ENCODE measurements at regions not wholly inside any gene's neighbourhood (a gene's known extent, or its start where the extent isn't known, plus 50 kb on each side); places are given as distances from the start of the nearest gene placed in this dataset.

GRCh38 chr3:103818398-103818797 lies 1383.6 kb downstream of the ZPLD1 start:
- intact Hi-C loops (cut with micrococcal nuclease; ENCODE audit: unreplicated experiment) (no loop called here), in situ Hi-C loops (cut with MboI) (no loop called here)
- ATAC-seq (no peak), DNase-seq (ENCODE audit: low read depth, low spot score) (no peak), FAIRE-seq (no peak)
- no peaks in the 10 kb centered on the region for H3K27me3 ChIP-seq (replicated peaks in 1 of 2; ENCODE audit: control insufficient read depth in 2 of 2, insufficient read depth in 2 of 2, low read length in 1 of 2)
- no TSS peak for BruUV-seq (replicated peaks)
- ChIA-PET RAD21 (ENCODE audit: unreplicated experiment) (no interaction called here), SMC1A (ENCODE audit: uncharacterized antibody, unreplicated experiment) (interaction anchor here (1.5 kb wide), 1 partner anchor 11 kb away, joined by 3 read pairs; no protein-coding TSS in a partner anchor), CTCF (no interaction called here), POLR2A (no interaction called here)
- H2AFZ ChIP-seq (ENCODE audit: control insufficient read depth, low read depth, low read length), result no peak overlapping the region
- no peak overlapping the region for H3K4me2 ChIP-seq (ENCODE audit: control insufficient read depth, insufficient read depth)
- H3K4me1 ChIP-seq (ENCODE audit: control insufficient read depth, insufficient read depth, low read length), result no peaks in the 10 kb centered on the region
- H3K79me2 ChIP-seq (ENCODE audit: control insufficient read depth, insufficient read depth, low read length), result no peaks in the 10 kb centered on the region
- no peak overlapping the region for H3K9ac ChIP-seq (ENCODE audit: control insufficient read depth, insufficient read depth, low read length)
- no peak overlapping the region for H3K4me3 ChIP-seq
- WGBS (ENCODE audit: insufficient coverage, insufficient replicate concordance, low lambda C conversion rate, missing lambda C conversion rate), result 2% methylated on average over 3 of the region's 3 CpGs
- no peaks in the 10 kb centered on the region for H3K9me3 ChIP-seq (replicated peaks; ENCODE audit: control insufficient read depth, insufficient read depth, low read length)
- H4K20me1 ChIP-seq (ENCODE audit: control insufficient read depth, insufficient read depth), result no peaks in the 10 kb centered on the region
- H3K36me3 ChIP-seq (ENCODE audit: control insufficient read depth in 2 of 2, insufficient read depth in 2 of 2, low read length in 1 of 2), result no peaks in the 10 kb centered on the region
- TF ChIP-seq, protein P1, sequence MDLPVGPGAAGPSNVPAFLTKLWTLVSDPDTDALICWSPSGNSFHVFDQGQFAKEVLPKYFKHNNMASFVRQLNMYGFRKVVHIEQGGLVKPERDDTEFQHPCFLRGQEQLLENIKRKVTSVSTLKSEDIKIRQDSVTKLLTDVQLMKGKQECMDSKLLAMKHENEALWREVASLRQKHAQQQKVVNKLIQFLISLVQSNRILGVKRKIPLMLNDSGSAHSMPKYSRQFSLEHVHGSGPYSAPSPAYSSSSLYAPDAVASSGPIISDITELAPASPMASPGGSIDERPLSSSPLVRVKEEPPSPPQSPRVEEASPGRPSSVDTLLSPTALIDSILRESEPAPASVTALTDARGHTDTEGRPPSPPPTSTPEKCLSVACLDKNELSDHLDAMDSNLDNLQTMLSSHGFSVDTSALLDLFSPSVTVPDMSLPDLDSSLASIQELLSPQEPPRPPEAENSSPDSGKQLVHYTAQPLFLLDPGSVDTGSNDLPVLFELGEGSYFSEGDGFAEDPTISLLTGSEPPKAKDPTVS (IDR thresholded peaks at IDR 0.05; ENCODE audit: low read depth, low read length), result no peak
- TF ChIP-seq CHD1 (IDR thresholded peaks at IDR 0.05; ENCODE audit: low read depth, low read length) (no peak), ZNF687 (IDR thresholded peaks at IDR 0.05) (no peak), SMC3 (IDR thresholded peaks at IDR 0.05; ENCODE audit: borderline replicate concordance, low read length) (no peak), MEF2A (IDR thresholded peaks at IDR 0.05; ENCODE audit: insufficient read depth, low read depth, low read length) (no peak), EED (IDR thresholded peaks at IDR 0.05; ENCODE audit: low read depth) (no peak), MEF2B (IDR thresholded peaks at IDR 0.05; ENCODE audit: partially characterized antibody, poor library complexity, severe bottlenecking) (no peak), CBX3 (IDR thresholded peaks at IDR 0.05; ENCODE audit: borderline replicate concordance, low read depth) (no peak), DPF2 (IDR thresholded peaks at IDR 0.05) (no peak), JUND (IDR thresholded peaks at IDR 0.05; ENCODE audit: low read depth, low read length) (no peak), GABPA (IDR thresholded peaks at IDR 0.05; ENCODE audit: low read depth) (no peak), MTA3 (IDR thresholded peaks at IDR 0.05; ENCODE audit: borderline replicate concordance, low read length) (no peak), PAX5 (IDR thresholded peaks at IDR 0.05; ENCODE audit: borderline replicate concordance, low read depth, low read length) (no peak), IKZF2 (IDR thresholded peaks at IDR 0.05) (no peak), CHD2 (IDR thresholded peaks at IDR 0.05; ENCODE audit: borderline replicate concordance, low read depth, low read length) (no peak), MYB (IDR thresholded peaks at IDR 0.05; ENCODE audit: borderline replicate concordance, low read depth, low read length) (no peak), NRF1 (conservative IDR thresholded peaks at IDR 0.05; ENCODE audit: low read depth, low read length) (no peak)
- TF ChIP-seq, protein P2, sequence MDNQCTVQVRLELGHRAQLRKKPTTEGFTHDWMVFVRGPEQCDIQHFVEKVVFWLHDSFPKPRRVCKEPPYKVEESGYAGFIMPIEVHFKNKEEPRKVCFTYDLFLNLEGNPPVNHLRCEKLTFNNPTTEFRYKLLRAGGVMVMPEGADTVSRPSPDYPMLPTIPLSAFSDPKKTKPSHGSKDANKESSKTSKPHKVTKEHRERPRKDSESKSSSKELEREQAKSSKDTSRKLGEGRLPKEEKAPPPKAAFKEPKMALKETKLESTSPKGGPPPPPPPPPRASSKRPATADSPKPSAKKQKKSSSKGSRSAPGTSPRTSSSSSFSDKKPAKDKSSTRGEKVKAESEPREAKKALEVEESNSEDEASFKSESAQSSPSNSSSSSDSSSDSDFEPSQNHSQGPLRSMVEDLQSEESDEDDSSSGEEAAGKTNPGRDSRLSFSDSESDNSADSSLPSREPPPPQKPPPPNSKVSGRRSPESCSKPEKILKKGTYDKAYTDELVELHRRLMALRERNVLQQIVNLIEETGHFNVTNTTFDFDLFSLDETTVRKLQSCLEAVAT (IDR thresholded peaks at IDR 0.05), result no peak
- H3K27ac ChIP-seq (ENCODE audit: control insufficient read depth, insufficient read depth), result no peak overlapping the region
